Activated B cell treated with CpG ODN at 0.5 μM for 24 hours (primary cell): ENCODE measurements at regions not wholly inside any gene's neighbourhood (a gene's known extent, or its start where the extent isn't known, plus 50 kb on each side); places are given as distances from the start of the nearest gene placed in this dataset.

Experiments
- ATAC-seq: fragments of 200-7000 bp; cut with Tn5 transposase; one replicate; pipeline ENCODE4 v1.10.0; 2021; ENCODE audit warnings: low read depth, mild to moderate bottlenecking, moderate library complexity
- CTCF ChIA-PET: fragments of 350-600 bp; sonication (Branson Sonifier 250); formaldehyde crosslinking; loops from one replicate; lab custom pipeline; 2021; ENCODE audit warnings: antibody characterized with exemption; lab: Charles Lee
- POLR2A ChIA-PET: fragments of 350-600 bp; sonication (Branson Sonifier 250); formaldehyde crosslinking; loops from one replicate; lab custom pipeline; 2021; ENCODE audit warnings: antibody characterized with exemption; lab: Charles Lee
- DNase-seq: peaks from one replicate; pipeline ENCODE4 v3.0.0; 2022
- H3K27ac Mint-ChIP-seq: one replicate; pipeline ENCODE4 v1.8.0; 2020; ENCODE audit warnings: mixed read lengths
- H3K27me3 Mint-ChIP-seq: one replicate; pipeline ENCODE4 v1.8.0; 2021; ENCODE audit warnings: mixed read lengths
- H3K36me3 Mint-ChIP-seq: one replicate; pipeline ENCODE4 v1.8.0; 2021; ENCODE audit warnings: low read depth, mixed read lengths
- H3K4me1 Mint-ChIP-seq: one replicate; pipeline ENCODE4 v1.8.0; 2021; ENCODE audit warnings: mixed read lengths
- H3K4me3 Mint-ChIP-seq: one replicate; pipeline ENCODE4 v1.8.0; 2020; ENCODE audit warnings: mild to moderate bottlenecking, mixed read lengths
- H3K9me3 Mint-ChIP-seq: one replicate; pipeline ENCODE4 v1.8.0; 2020; ENCODE audit warnings: mixed read lengths
- CTCF ChIP-seq: fragments of 200-600 bp; IDR thresholded peaks from one replicate; pipeline ENCODE4 v1.8.0; 2022; ENCODE audit warnings: antibody characterized with exemption, mild to moderate bottlenecking
- intact Hi-C: fragments of 100-400 bp; cut with micrococcal nuclease; formaldehyde crosslinking; loops from one replicate; pipeline ENCODE4 v1.15.1; 2024

DNA sequence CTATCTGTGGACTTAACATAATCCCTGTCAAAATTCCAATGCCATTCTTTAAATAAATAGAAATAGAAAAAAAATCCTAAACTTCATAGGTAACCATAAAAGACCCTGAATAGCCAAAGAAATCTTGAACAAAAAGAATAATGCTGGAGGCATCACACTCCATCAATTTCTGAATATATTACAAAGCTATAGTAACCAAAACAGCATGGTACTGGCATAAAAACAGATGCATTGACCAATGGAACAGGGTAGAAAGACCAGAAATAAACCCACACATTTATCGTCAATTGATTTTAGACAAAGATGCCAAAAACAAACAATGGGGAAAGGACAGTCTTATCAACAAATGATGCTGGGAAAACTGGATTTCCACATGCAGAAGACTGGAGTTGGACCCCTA lies 205.7 kb downstream of the VAPA start:
- ATAC-seq (no peak), DNase-seq (no peak)
- intact Hi-C loops: no loop called here
- ChIA-PET CTCF (no interaction called here), POLR2A (no interaction called here)
- Mint-ChIP-seq H3K27ac (no peak overlapping the region), H3K4me3 (no peak overlapping the region), H3K4me1 (peaks cover 6% of the 10 kb centered on the region), H3K27me3 (no peaks in the 10 kb centered on the region), H3K9me3 (peaks cover 2% of the 10 kb centered on the region), H3K36me3 (no peaks in the 10 kb centered on the region)
- no peak for TF ChIP-seq CTCF

DNA sequence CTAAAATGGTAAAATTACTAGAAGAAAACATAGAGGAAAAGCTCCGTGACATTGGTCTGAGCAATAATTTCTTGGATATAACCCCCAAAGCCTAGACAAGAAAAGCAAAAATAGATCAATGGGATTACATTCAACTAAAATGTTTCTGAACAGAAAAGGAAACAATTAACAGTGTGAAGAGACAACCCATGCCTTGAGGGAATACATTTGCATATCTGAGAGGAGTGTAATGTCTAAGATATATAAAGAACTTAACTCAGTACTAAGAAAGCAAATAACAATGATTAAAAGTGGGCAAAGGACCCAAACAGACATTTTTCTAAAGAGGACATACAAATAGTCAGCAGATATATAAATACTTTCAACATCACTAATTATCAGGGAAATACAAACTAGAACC lies 206.2 kb downstream of the VAPA start:
- Mint-ChIP-seq H3K9me3 (peaks cover 2% of the 10 kb centered on the region), H3K4me1 (peaks cover 6% of the 10 kb centered on the region), H3K36me3 (no peaks in the 10 kb centered on the region), H3K27me3 (no peaks in the 10 kb centered on the region), H3K27ac (no peak overlapping the region), H3K4me3 (no peak overlapping the region)
- TF ChIP-seq CTCF: no peak
- ChIA-PET CTCF (no interaction called here), POLR2A (no interaction called here)
- DNase-seq (no peak), ATAC-seq (no peak)
- intact Hi-C loops: no loop called here

- Mint-ChIP-seq H3K9me3 (peaks cover 2% of the 10 kb centered on the region), H3K36me3 (no peaks in the 10 kb centered on the region), H3K4me1 (peaks cover 6% of the 10 kb centered on the region), H3K4me3 (no peak overlapping the region), H3K27me3 (no peaks in the 10 kb centered on the region), H3K27ac (no peak overlapping the region)
- ChIA-PET CTCF (no interaction called here), POLR2A (no interaction called here)
- TF ChIP-seq CTCF: no peak
- DNase-seq (no peak), ATAC-seq (no peak)
- intact Hi-C loops: no loop called here
Measured at GRCh38 chr18:10120622-10121021, 206.8 kb downstream of the VAPA start.

DNA sequence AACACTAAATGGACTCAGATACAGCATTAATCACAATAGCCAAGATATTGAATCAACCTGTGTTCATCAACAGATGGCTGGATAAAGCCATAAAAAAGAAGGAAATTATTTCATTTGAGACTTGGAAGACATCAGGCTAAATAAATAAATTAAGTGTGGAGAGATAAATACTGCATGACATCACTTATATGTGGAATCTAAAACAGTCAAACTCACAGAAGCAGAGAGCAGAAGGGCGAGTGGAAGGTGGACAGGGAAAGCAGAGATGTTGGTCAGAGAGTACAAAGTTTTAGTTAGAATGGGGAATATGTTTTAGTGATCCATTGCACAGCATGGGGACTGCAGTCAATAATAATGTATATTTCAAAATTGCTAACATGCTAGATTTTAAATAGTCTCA lies 207.2 kb downstream of the VAPA start:
- no peak overlapping the region for H3K27ac Mint-ChIP-seq
- ChIA-PET POLR2A (no interaction called here), CTCF (no interaction called here)
- intact Hi-C loops: no loop called here
- peaks cover 2% of the 10 kb centered on the region for H3K9me3 Mint-ChIP-seq
- no peak overlapping the region for H3K4me3 Mint-ChIP-seq
- no peak for TF ChIP-seq CTCF
- peaks cover 6% of the 10 kb centered on the region for H3K4me1 Mint-ChIP-seq
- H3K27me3 Mint-ChIP-seq: no peaks in the 10 kb centered on the region
- no peaks in the 10 kb centered on the region for H3K36me3 Mint-ChIP-seq
- DNase-seq (no peak), ATAC-seq (no peak)

DNA sequence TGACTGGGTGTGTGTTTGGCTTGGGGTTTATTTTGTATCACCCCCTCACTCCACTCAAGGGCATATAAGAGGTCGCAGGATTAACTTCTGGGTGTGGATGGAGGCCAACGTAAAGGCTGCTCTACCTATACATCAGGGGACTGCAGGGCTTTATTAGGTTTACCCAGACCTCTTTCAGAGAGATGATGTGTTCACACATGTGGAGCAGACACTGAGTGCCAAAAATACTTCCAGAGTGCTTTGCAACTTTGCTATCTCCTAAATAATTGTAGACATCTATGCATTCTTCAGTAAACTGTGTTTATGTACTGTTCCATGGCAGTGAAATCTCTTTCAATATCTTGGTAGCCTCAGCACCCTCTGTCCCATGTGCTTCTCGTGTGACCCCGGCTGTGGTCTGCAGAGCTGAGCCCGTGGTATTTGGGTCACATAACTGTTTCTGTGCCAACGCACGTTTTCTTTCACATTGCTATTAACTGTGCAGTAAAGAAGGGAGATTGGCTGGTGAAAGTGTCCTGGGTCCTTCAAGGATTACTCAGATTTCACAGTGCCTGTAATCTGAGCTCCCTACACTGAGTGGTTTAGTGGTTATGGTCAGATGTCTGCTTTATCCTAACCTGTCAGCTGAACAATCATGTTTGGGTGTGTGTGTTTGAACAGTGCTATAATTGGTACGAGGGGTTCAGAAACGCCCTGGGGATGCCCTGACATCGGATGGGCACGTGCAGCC lies 208.1 kb downstream of the VAPA start:
- Mint-ChIP-seq H3K4me1 (peaks cover 6% of the 10 kb centered on the region), H3K27ac (no peak overlapping the region), H3K9me3 (peaks cover 2% of the 10 kb centered on the region), H3K27me3 (no peaks in the 10 kb centered on the region), H3K36me3 (no peaks in the 10 kb centered on the region), H3K4me3 (no peak overlapping the region)
- ATAC-seq (no peak), DNase-seq (no peak)
- POLR2A ChIA-PET: no interaction called here
- intact Hi-C loops: no loop called here
- TF ChIP-seq CTCF: no peak
- CTCF ChIA-PET: no interaction called here
